OCI-LY7 (cell line): ENCODE measurements at regions not wholly inside any gene's neighbourhood (a gene's known extent, or its start where the extent isn't known, plus 50 kb on each side); places are given as distances from the start of the nearest gene placed in this dataset.

Experiments
- BruUV-seq: library from RNA; stranded (reverse); fragments of 400-500 nt; replicated peaks from 2 replicates; lab custom pipeline; 2021; lab: Mats Ljungman, UMichigan
- CTCF ChIA-PET: fragments of 300-600 bp; sonication (Branson Sonifier 250); formaldehyde crosslinking; loops from one replicate; lab custom pipeline; 2022; ENCODE audit warnings: antibody characterized with exemption; ENCODE audit not compliant: unreplicated experiment; lab: Charles Lee
- POLR2A ChIA-PET: fragments of 300-600 bp; sonication (Branson Sonifier 250); formaldehyde crosslinking; loops from one replicate; lab custom pipeline; 2022; ENCODE audit warnings: antibody characterized with exemption; lab: Charles Lee
- DNase-seq: peaks from one replicate; pipeline ENCODE4 v3.0.0-alpha.2; 2015; ENCODE audit warnings: low spot score
- H2AFZ ChIP-seq: fragments of 200-600 bp; sonication (generic), shearing (Covaris generic); 2 replicates; pipeline ENCODE4 v1.6.1; 2014; ENCODE audit warnings: mild to moderate bottlenecking, antibody characterized with exemption, low read length, moderate library complexity
- H3K27ac ChIP-seq: fragments of 200-600 bp; sonication (generic); 2 replicates; pipeline ENCODE4 v1.5.1; 2014; ENCODE audit warnings: mixed run types, low read depth, mild to moderate bottlenecking, moderate library complexity, low read length, inconsistent platforms; ENCODE audit not compliant: poor library complexity, severe bottlenecking
- H3K36me3 ChIP-seq: fragments of 200-600 bp; sonication (generic); 2 replicates; pipeline ENCODE4 v1.6.1; 2014; ENCODE audit warnings: mild to moderate bottlenecking, antibody characterized with exemption, low read length, moderate library complexity, mixed read lengths; ENCODE audit not compliant: insufficient read depth
- H3K4me1 ChIP-seq: fragments of 200-600 bp; sonication (generic); 2 replicates; pipeline ENCODE4 v1.5.1; 2014; ENCODE audit warnings: mild to moderate bottlenecking, low read length; ENCODE audit not compliant: insufficient read depth, poor library complexity, severe bottlenecking
- H3K4me2 ChIP-seq: fragments of 200-600 bp; sonication (generic); 2 replicates; pipeline ENCODE4 v1.6.1; 2014; ENCODE audit warnings: mild to moderate bottlenecking, low read length
- H3K4me3 ChIP-seq: fragments of 200-600 bp; sonication (generic); 2 replicates; pipeline ENCODE4 v1.5.1; 2014; ENCODE audit warnings: mild to moderate bottlenecking, low read depth, low read length; ENCODE audit not compliant: poor library complexity, severe bottlenecking
- H3K79me2 ChIP-seq: fragments of 200-600 bp; sonication (generic); 2 replicates; pipeline ENCODE4 v1.6.1; 2016; ENCODE audit warnings: low read depth, mild to moderate bottlenecking, low read length, moderate library complexity, mixed read lengths; ENCODE audit not compliant: insufficient read depth
- H3K9me2 ChIP-seq: fragments of 200-600 bp; sonication (generic); 2 replicates; pipeline ENCODE4 v1.6.1; 2016; ENCODE audit warnings: mild to moderate bottlenecking, low read length, mixed read lengths; ENCODE audit not compliant: insufficient read depth
- H3K9me3 ChIP-seq: fragments of 200-600 bp; sonication (generic); 2 replicates; pipeline ENCODE4 v1.6.1; 2014; ENCODE audit warnings: mild to moderate bottlenecking, mixed run types, low read length, mixed read lengths
- H4K20me1 ChIP-seq: fragments of 200-600 bp; sonication (generic); 2 replicates; pipeline ENCODE4 v1.6.1; 2014; ENCODE audit warnings: mild to moderate bottlenecking, antibody characterized with exemption, low read length, moderate library complexity, mixed read lengths; ENCODE audit not compliant: insufficient read depth
- CTCF ChIP-seq: fragments of 200-600 bp; sonication (generic); conservative IDR thresholded peaks from 2 replicates; pipeline ENCODE4 v1.5.1; 2014; ENCODE audit warnings: mild to moderate bottlenecking, antibody characterized with exemption, low read length, moderate library complexity, mixed read lengths
- EZH2phosphoT487 ChIP-seq: fragments of 200-600 bp; sonication (generic); IDR thresholded peaks from 2 replicates; pipeline ENCODE4 v1.6.1; 2018; ENCODE audit warnings: low read depth, borderline replicate concordance, mild to moderate bottlenecking, mixed run types, antibody characterized with exemption, low read length, moderate library complexity, mixed read lengths
- intact Hi-C: fragments of 100-400 bp; cut with micrococcal nuclease; formaldehyde crosslinking; loops from one replicate; pipeline ENCODE4 v1.10.0; 2022; ENCODE audit not compliant: unreplicated experiment

- Histone ChIP-seq H3K79me2 (no peaks in the 10 kb centered on the region), H3K9me2 (no peaks in the 10 kb centered on the region), H4K20me1 (no peaks in the 10 kb centered on the region), H3K27ac (no peak overlapping the region), H2AFZ (no peak overlapping the region), H3K36me3 (no peaks in the 10 kb centered on the region), H3K9me3 (peaks cover 9% of the 10 kb centered on the region), H3K4me3 (no peak overlapping the region), H3K4me2 (no peak overlapping the region), H3K4me1 (no peaks in the 10 kb centered on the region)
- no peak for TF ChIP-seq CTCF
- ChIA-PET CTCF (no interaction called here), POLR2A (no interaction called here)
- no TSS peak for BruUV-seq
- no peak for DNase-seq
- intact Hi-C loops, result no loop called here
Observed at GRCh38 chr3:163166197-163166596, 1669.6 kb downstream of the OTOL1 start.

GRCh38 chr3:163159306-163159705, 1662.7 kb downstream of the OTOL1 start:
- Histone ChIP-seq H3K9me2 (no peaks in the 10 kb centered on the region), H3K79me2 (no peaks in the 10 kb centered on the region), H3K4me2 (no peak overlapping the region), H3K36me3 (no peaks in the 10 kb centered on the region), H3K27ac (no peak overlapping the region), H2AFZ (no peak overlapping the region), H3K4me3 (no peak overlapping the region), H3K9me3 (no peaks in the 10 kb centered on the region; the same call in 1 of the 2 replicates), H4K20me1 (no peaks in the 10 kb centered on the region), H3K4me1 (no peaks in the 10 kb centered on the region)
- no peak for DNase-seq
- POLR2A ChIA-PET, result no interaction called here
- TF ChIP-seq CTCF, result no peak
- no peak for TF ChIP-seq EZH2phosphoT487
- intact Hi-C loops, result no loop called here
- CTCF ChIA-PET, result no interaction called here
- BruUV-seq, result no TSS peak

GRCh38 chr3:163139600-163139999, 1643.0 kb downstream of the OTOL1 start:
- Histone ChIP-seq H3K4me1 (no peaks in the 10 kb centered on the region), H3K79me2 (no peaks in the 10 kb centered on the region), H3K9me2 (no peaks in the 10 kb centered on the region), H3K4me3 (no peak overlapping the region), H3K9me3 (no peaks in the 10 kb centered on the region), H3K27ac (no peak overlapping the region), H3K36me3 (no peaks in the 10 kb centered on the region), H4K20me1 (no peaks in the 10 kb centered on the region), H2AFZ (no peak overlapping the region), H3K4me2 (no peak overlapping the region)
- intact Hi-C loops, result no loop called here
- DNase-seq, result no peak
- ChIA-PET CTCF (no interaction called here), POLR2A (no interaction called here)
- TF ChIP-seq EZH2phosphoT487, result no peak
- TF ChIP-seq CTCF, result no peak
- BruUV-seq, result no TSS peak
